HFFc6 (cell line): ENCODE measurements at regions not wholly inside any gene's neighbourhood (a gene's known extent, or its start where the extent isn't known, plus 50 kb on each side); places are given as distances from the start of the nearest gene placed in this dataset.

Experiments used
- DNase-seq: peaks from one replicate; pipeline ENCODE4 v3.0.0-alpha.2; 2018
- H3K27ac Mint-ChIP-seq: 2 replicates; pipeline ENCODE4 v1.8.0; 2020; ENCODE audit warnings: mild to moderate bottlenecking, mixed read lengths
- H3K27me3 Mint-ChIP-seq: 2 replicates; pipeline ENCODE4 v1.8.0; 2021; ENCODE audit warnings: mild to moderate bottlenecking, moderate library complexity, mixed read lengths; ENCODE audit not compliant: insufficient read depth
- H3K36me3 Mint-ChIP-seq: 2 replicates; pipeline ENCODE4 v1.8.0; 2021; ENCODE audit warnings: low read depth, mixed read lengths
- H3K4me1 Mint-ChIP-seq: 2 replicates; pipeline ENCODE4 v1.8.0; 2020; ENCODE audit warnings: low read depth, mixed read lengths
- H3K4me3 Mint-ChIP-seq: 2 replicates; pipeline ENCODE4 v1.8.0; 2020; ENCODE audit warnings: mild to moderate bottlenecking, moderate library complexity, mixed read lengths
- H3K9me3 Mint-ChIP-seq: 2 replicates; pipeline ENCODE4 v1.8.0; 2020; ENCODE audit warnings: mild to moderate bottlenecking, mixed read lengths
- CTCF ChIP-seq: fragments of 200-600 bp; sonication (generic); IDR thresholded peaks from 2 replicates; pipeline ENCODE4 v1.5.0; 2021; ENCODE audit warnings: antibody characterized with exemption, mild to moderate bottlenecking

- Mint-ChIP-seq H3K4me3 (no peak overlapping the region), H3K27me3 (peaks cover 6% of the 10 kb centered on the region; the same call in 1 of the 2 replicates), H3K27ac (no peak overlapping the region), H3K9me3 (no peaks in the 10 kb centered on the region), H3K36me3 (no peaks in the 10 kb centered on the region), H3K4me1 (no peaks in the 10 kb centered on the region)
- no peak for DNase-seq
- TF ChIP-seq CTCF = no peak
Measured at GRCh38 chr4:14236359-14236758, 608.8 kb upstream of the BOD1L1 start.

- no peaks in the 10 kb centered on the region for H3K4me1 Mint-ChIP-seq
- DNase-seq = no peak
- H3K36me3 Mint-ChIP-seq = no peaks in the 10 kb centered on the region
- H3K9me3 Mint-ChIP-seq = no peaks in the 10 kb centered on the region
- no peak overlapping the region for H3K27ac Mint-ChIP-seq
- no peak for TF ChIP-seq CTCF
- no peak overlapping the region for H3K4me3 Mint-ChIP-seq
- peaks cover 5% of the 10 kb centered on the region; the same call in 1 of the 2 replicates for H3K27me3 Mint-ChIP-seq
Measured at GRCh38 chr4:14237911-14238310, 610.4 kb upstream of the BOD1L1 start.

GRCh38 chr4:14241574-14241973 is 614.0 kb upstream of the BOD1L1 start:
- no peak overlapping the region for H3K27ac Mint-ChIP-seq
- no peaks in the 10 kb centered on the region for H3K9me3 Mint-ChIP-seq
- H3K4me3 Mint-ChIP-seq = no peak overlapping the region
- no peak for DNase-seq
- no peaks in the 10 kb centered on the region; the same call in 1 of the 2 replicates for H3K27me3 Mint-ChIP-seq
- H3K4me1 Mint-ChIP-seq = no peaks in the 10 kb centered on the region
- H3K36me3 Mint-ChIP-seq = no peaks in the 10 kb centered on the region
- TF ChIP-seq CTCF = no peak

GRCh38 chr4:14247767-14248166 is 620.2 kb upstream of the BOD1L1 start:
- no peak for TF ChIP-seq CTCF
- H3K27me3 Mint-ChIP-seq = no peaks in the 10 kb centered on the region; the same call in none of the 2 replicates
- peaks cover under 1% of the 10 kb centered on the region; the same call in 1 of the 2 replicates for H3K36me3 Mint-ChIP-seq
- DNase-seq = no peak
- no peaks in the 10 kb centered on the region for H3K4me1 Mint-ChIP-seq
- no peak overlapping the region for H3K27ac Mint-ChIP-seq
- H3K9me3 Mint-ChIP-seq = 0 out of 2 replicates have a peak, but pooled peaks cover 2% of the 10 kb centered on the region
- H3K4me3 Mint-ChIP-seq = no peak overlapping the region

- Mint-ChIP-seq H3K27ac (no peak overlapping the region), H3K4me3 (no peak overlapping the region), H3K4me1 (no peaks in the 10 kb centered on the region), H3K9me3 (0 out of 2 replicates have a peak, but pooled peaks cover 4% of the 10 kb centered on the region), H3K27me3 (no peaks in the 10 kb centered on the region; the same call in none of the 2 replicates), H3K36me3 (peaks cover 4% of the 10 kb centered on the region; the same call in 1 of the 2 replicates)
- DNase-seq = no peak
- no peak for TF ChIP-seq CTCF
Measured at GRCh38 chr4:14249226-14249625, 621.7 kb upstream of the BOD1L1 start.

GRCh38 chr4:14254252-14254651 is 626.7 kb upstream of the BOD1L1 start:
- Mint-ChIP-seq H3K27me3 (peaks cover 3% of the 10 kb centered on the region), H3K9me3 (0 out of 2 replicates have a peak, but pooled peaks cover 4% of the 10 kb centered on the region), H3K36me3 (peaks cover 4% of the 10 kb centered on the region; the same call in 1 of the 2 replicates), H3K4me3 (no peak overlapping the region), H3K4me1 (no peaks in the 10 kb centered on the region), H3K27ac (no peak overlapping the region)
- peak; percentile 80 for TF ChIP-seq CTCF
- DNase-seq = peak; percentile 26
